ENCODE measurements at regions not wholly inside any gene's neighbourhood (a gene's known extent, or its start where the extent isn't known, plus 50 kb on each side); places are given as distances from the start of the nearest gene placed in this dataset.

GRCh38 chr3:168844472-168844871 is 748.7 kb upstream of the GOLIM4 start:
- TF ChIP-seq TEAD4 (IDR thresholded peaks at IDR 0.05) (no peak), TCF12 (IDR thresholded peaks at IDR 0.05; ENCODE audit: low read depth) (no peak)
